SK-MEL-5 (cell line): ENCODE measurements at regions not wholly inside any gene's neighbourhood (a gene's known extent, or its start where the extent isn't known, plus 50 kb on each side); places are given as distances from the start of the nearest gene placed in this dataset.
"Not testable (repeated sequence)": the region's sequence is repeated elsewhere in the genome, so short reads cannot be mapped to it uniquely, and the experiment has no call there.

Experiments used
- DNase-seq: peaks from one replicate; pipeline ENCODE4 v3.0.0-alpha.2; 2016; ENCODE audit warnings: low read depth, low spot score
- in situ Hi-C: cut with HindIII; loops from 2 replicates; pipeline ENCODE4 v1.10.0; 2016; ENCODE audit warnings: low sequenced_read_pairs, high pct_unique_total_duplicates, low pct_unique_long_range_greater_than_20kb

DNA sequence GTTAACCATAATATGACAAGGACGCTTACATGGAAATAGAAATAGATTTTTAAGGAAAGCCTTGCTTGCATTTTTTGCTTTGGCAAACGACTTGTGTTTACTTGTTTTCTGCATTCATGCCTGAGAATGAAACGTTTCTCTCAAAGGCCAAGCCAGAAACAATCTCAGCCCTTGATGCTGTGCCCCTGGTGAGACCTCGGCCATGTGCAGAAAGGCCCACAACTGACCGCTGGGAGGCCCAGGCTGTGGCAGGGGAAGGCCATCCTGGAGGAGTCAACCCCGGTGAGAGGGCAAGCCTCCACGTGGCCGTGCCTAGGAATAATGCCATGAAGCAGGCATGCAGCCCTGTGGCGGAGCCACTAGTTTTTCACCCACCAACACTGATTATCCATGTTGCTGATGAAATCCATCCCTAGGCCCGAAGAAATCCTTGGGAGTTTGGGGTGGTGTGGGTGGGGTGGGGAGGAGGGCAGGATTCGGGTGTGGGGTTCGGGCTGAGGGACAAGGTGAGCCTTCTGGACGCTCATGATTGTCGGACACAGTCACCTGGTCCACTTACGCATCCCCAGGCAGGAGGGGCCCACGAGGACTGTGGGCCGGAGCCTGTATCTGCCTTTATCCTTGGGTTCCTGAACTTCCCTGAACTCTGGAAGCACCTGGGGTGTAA lies 107.6 kb upstream of the APCDD1 start:
- in situ Hi-C loops = no loop called here
- DNase-seq = no peak

DNA sequence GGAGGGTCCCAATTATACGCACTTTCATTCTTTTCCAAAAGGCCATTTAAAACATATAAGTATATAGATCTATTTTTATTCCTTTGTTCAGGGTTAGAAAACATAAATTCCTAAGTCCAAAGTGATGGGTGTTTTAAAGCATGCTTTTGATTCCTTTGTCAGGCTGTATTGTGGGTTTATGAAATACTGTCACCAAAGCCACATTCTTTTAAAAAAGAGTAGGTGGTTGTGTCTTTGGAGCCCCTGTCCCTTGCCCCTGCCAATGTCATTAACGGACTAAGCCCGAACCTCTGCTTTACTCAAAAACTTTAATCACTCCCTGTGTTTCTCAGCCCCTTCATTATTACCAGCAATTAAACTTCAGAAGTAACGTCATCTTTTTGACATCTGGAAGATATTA lies 104.9 kb upstream of the APCDD1 start:
- DNase-seq = no peak
- in situ Hi-C loops = no loop called here

DNA sequence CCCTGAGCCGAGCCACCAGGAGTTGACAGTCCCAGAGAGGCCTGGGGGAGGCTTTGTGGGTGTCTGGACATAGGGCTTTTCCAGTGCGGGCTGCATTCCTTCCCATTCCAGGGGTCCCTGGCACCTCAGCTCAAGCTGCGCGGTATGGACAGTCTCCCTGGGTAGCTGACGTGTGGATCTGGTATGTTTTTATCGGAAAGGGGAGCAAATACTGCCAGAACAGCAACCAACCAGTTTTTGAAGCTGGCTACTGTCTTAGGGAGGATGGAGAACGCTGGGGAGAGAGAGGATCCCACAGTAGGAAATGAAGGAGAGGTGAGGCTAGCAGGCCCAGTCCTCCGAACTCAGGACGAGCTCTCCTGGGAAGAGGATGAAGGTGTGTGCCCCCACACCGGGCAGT lies 103.8 kb upstream of the APCDD1 start:
- DNase-seq = no peak
- in situ Hi-C loops = no loop called here

DNA sequence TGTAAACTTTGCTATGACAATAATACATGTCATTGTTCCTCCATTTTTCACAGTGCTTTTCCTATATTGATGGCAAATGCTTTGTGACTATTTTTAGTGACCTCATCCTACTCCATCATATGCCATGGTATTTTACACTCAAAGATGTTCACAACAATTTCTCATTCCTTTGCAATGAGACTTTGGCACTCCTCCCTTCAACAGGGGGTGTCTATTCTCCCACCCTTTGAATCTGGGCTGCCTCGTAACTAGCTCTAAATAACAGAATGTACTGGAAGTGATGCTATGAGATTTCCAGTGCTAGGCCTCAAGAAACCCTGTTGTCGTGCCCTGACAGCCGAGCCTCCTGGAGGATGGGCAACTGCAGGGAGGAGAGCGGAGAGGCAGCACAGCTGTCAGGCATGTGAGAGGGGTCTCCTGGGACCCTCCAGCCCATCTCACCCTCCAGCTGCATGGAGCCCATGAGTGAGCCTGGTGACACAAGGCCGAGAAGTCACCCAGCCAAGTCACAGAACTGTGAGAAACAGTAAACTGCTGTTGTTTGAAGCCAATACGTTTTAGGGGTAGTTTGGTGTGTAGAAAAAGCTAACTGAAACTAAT lies 103.1 kb upstream of the APCDD1 start:
- in situ Hi-C loops = no loop called here
- DNase-seq = no peak

DNA sequence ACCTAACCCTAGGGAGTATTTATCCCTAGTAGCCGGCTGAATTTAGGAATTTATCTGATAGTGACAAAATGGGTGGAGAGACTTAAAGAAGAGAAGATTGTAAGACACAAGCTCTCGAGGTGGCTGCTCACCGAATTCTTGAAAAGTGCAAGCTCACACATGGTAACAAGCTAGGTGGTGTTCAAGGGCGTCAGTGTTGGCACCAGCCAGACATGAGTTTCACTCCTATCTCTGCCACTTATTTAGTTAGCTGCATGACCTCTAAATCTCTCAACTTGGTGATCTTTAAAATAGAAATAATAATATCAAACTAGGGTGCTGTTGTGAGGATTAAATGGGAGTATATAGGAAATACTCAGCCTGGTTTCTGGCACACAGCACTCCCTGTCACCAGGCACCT lies 102.6 kb upstream of the APCDD1 start:
- in situ Hi-C loops = no loop called here

DNA sequence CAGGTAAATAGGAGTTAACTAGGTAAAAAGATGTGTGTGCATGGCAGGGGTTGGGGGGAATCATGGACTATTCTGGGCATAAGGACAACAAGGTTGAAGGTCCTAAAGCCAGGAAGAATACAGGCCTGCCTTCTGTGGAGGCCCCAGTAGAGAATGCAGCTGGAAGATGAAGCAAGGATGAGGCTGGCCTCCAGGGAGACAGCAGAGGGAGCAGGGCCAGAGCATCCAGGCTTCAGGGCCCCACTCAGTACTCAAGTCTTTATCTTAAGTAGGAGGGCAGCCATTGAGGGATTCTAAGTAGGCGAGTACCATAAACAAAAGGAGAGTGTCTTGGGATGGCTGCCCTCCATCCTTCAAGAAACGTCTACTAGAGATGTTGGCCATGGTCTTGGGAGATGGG lies 101.8 kb upstream of the APCDD1 start:
- no peak for DNase-seq
- in situ Hi-C loops = no loop called here

More for the DNA sequence above, 102.6 kb upstream of the APCDD1 start:
- no peak for DNase-seq

DNA sequence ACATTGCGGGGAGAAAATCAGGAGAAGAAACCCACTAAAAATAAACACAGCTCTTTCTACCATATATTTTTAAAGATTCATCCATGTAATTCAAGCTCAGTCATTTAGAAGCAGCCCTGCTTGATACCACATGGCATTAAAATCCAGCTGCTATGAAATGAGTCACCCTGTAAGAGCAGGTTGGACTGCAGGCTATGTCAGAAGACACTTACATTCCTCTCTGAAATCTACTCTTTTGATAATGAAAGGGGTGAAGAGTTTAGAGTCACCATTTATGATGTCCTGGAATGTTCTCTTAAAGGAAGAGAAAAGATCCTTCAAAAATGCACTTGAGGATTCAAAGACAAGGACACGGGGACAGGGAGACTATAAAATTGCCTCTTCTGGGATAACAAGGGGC lies 100.6 kb upstream of the APCDD1 start:
- DNase-seq = no peak
- in situ Hi-C loops = no loop called here

DNA sequence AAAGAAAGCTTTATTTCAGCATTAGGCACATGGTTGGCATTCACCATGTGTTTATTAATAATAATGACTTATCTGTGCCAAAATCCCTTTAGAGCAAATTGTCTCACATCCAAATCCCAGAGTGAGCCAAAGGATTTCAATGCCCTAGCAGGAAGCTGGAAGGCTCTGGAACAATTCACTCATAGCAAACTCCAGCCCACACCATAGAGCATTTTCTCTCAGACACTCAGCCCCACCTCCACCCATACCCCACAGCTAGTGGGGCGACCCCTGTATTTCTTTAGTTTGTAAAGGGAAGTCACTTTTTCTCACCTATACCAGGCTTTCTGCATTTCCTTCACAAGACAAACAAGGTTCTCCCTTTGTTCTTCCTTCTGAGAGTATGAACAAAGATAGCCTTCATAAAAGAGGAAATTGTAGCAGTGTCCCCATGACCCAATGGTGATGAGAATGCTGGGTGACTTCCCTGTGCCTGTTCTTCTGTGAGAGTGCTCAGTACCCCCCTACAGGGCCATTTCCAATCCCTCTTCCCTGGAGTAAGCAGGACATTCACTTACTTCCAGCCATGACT lies 100.1 kb upstream of the APCDD1 start:
- DNase-seq = no peak
- in situ Hi-C loops = no loop called here

DNA sequence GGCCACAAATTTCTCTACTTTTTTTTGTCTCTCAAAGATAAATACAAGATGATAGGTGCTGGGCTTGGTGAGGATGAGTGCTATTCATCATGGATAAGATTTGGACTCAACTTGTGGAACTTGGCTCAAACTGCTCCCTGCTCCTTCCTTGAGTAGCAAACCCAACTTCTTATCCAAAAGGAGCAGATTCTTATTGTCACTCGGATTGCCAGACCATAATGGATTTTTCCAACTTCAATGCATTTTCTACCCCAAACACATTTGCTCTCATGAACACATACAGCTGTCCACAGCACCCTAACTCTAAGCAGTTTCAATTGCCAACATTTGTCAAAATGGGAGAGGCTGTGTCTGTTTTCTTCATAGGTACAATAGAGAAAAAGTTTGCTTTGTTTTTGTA lies 99.5 kb upstream of the APCDD1 start:
- in situ Hi-C loops = no loop called here

DNA sequence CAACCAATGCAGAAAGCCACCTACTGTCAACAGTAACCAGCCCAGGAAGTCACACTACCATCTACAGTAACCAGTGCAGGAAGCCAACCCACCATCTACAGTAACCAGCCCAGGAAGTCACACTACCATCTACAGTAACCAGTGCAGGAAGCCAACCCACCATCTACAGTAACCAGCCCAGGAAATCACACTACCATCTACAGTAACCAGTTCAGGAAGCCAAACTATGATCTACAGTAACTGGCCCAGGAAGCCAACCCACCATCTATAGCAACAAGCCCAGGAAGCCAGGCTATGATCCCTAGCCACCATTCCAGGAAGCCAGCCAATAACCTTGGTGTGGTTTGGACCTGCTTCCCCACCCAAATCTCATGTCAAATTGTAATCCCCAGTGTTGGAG lies 97.4 kb upstream of the APCDD1 start:
- in situ Hi-C loops, DNase-seq: not testable (repeated sequence)

More for the DNA sequence above, 99.5 kb upstream of the APCDD1 start:
- DNase-seq = no peak

DNA sequence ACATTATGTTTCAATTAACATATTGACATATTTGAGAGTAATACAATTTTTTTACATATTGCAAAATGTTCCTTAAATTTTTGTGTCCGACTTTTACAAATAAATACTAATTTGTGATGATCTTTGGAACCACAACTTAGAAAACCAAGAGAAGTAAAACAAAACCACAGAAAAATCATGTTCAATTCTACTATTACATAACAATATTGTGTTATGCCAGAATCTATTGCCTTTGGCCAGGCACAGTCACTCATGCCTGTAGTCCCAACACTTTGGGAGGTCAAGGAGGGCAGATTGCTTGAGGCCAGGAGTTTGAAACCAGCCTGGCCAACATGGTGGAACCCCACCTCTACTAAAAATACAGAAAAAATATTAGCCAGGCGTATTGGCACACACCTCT lies 92.8 kb upstream of the APCDD1 start:
- DNase-seq = no peak
- in situ Hi-C loops = no loop called here

DNA sequence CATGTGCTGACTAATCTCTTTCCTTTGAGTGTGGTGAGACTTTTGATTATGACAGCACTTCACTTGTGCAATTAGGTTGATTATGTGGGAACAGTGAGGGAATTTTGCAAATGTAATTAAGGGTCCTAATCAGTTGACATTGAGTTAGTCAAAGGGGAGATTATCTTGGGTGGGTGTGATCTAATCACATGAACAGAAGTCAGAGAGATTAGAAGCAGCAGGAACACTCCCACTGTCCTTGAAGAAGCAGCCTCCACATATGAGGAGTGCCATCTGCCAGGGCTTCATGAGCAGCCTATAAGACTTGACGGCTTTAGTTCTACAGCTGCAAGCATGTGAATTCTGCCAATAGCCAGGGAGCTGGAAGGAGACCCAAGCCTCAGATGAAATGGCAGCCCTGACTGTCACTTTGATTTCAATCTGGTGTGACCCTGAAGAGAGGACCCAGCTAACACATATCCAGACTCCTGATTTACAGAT lies 89.4 kb upstream of the APCDD1 start:
- no peak for DNase-seq
- in situ Hi-C loops = no loop called here

DNA sequence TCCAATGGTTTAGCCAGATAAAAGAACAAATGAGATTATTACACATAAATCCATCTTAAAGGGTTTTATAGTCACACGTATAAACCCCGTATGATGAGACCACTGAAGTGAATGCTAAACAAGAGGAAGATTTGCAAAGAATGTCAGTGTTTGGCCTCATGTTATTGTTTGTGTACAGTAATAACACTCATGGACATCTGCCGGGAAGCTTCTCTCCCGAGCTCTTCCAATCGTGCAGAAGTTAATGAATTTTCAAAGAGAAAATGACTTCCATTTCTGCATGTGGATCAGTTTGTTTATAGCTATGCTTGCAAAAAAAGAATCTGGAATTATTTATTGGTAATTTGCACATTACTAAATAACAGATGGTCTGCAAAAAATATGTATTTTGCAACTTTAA lies 88.5 kb upstream of the APCDD1 start:
- DNase-seq = no peak
- in situ Hi-C loops = no loop called here

DNA sequence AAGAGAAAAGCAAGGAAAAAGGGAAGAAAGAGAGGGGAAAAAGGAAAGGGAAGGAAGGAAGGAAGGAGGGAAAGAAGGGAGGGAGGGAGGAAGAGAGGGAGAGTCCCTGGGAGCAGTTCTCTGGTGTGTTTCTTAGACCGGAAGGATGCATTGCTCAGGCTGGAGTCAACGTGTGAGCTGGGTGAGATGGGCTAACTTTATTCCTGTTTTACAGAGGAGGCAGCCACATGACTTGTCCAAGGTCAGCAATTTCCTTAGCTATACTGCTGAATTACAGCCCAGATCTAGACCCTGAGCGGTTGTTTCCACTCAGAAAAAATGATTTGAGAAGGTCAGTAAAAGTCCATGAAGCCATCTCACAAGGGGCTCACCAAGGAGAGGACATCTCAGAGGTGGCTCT lies 86.6 kb upstream of the APCDD1 start:
- no peak for DNase-seq
- in situ Hi-C loops = no loop called here

DNA sequence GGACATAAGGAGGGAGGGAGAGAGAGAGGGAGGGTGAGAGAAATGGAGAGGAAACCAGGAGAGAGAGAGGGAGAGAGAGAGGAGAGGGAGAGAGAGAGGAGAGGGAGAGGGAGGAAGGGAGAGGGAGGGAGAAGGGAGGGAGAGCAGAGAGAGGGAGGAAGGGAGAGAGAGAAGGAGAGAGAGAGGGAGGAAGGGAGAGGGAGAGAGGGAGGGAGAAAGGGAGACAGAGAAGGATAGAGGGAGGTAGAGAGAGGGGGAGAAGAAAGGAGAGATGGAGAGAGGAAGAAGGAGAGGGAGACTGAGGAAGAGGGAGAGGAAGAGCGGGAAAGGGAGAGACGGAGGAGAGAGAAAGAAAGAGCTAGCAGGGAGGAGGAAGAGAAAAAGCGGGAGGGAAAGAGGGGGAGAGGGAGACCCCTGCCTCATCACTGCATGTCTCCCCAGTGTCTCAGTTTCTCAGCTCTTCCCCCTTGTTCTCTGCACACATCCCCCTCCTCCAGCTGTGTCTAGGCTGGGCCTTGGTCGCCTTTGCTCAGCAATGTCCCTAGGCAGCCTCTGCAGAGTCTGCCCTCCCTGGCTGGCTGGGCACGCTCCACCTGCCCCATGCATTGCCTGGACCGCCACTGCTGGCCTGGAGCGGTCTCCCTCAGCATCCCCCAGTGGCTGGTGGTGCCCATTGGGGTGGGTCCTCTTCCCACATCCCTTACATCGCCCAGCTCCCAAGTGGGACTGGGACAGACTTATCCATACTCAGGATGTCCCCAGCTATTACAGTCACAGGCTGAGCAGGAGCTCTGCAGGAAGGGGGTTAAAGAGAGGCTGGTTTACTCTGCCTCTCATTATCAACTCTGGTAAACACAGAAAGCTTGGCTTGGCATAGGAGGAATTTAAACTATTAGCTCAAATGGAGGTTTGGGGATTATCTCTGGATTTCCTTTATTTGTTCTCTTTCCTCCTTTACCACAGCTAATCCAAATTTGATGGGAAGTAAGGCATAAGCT lies 85.7 kb upstream of the APCDD1 start:
- no peak for DNase-seq
- in situ Hi-C loops = no loop called here

DNA sequence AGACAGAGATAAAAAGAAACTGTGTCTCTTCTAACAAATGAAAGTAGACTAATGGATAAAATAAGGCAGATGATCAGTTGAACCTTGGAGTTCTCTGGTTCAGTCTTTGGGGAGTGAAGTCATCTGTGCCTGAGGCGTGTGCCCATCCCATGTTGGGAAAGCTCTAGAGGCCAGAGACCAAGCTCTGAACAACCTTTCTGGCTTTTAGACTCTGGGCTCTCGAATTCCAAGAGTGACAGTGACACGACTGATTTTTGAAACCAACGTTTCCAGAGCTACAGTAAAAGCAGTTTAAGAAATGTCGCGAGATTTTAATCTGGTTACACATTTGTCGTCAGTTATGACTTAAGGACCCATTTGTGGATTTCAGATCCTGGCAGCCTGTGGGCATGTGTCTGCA lies 83.7 kb upstream of the APCDD1 start:
- in situ Hi-C loops = no loop called here
- DNase-seq = no peak

DNA sequence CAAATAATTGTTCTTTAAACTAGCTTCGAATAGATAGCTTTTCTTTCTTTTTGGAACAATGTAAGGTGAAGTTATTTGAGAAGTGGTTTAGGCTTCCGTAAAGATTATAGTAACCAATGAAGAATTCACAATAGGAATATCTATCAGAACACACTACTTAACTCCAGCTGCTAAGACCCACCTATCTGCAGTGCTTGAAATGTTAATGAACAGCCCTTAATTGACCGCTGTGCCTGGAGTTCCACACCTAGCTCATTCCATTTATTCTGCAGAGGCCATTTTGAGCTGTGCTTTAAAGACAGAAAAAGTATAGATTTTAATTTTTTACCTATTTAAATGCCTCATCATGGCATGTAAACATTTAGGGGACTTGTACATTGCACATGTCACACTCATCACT lies 83.3 kb upstream of the APCDD1 start:
- in situ Hi-C loops = no loop called here
- DNase-seq = no peak

DNA sequence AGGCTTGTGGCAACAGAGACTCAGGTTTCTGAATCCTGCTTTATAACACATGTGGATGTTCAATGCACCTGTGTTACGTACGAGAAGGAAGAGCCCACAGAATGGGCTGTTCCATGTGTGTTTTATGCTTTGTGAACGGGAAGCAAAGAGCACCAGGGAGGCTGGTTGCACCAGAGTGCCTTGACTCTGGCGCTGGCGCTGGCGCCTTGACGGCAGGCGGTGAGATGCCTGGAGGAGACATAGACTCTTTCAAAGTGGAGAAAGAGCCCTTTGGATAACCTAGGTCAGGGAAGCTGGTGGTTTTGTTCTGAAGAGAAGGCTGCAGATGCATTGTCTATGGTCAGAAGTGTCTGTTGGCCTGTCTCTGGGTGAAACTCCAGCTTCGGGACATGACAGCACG lies 80.2 kb upstream of the APCDD1 start:
- no peak for DNase-seq
- in situ Hi-C loops = no loop called here
